H1 (cell line): ENCODE measurements at regions not wholly inside any gene's neighbourhood (a gene's known extent, or its start where the extent isn't known, plus 50 kb on each side); places are given as distances from the start of the nearest gene placed in this dataset.
"Not testable (repeated sequence)": the region's sequence is repeated elsewhere in the genome, so short reads cannot be mapped to it uniquely, and the experiment has no call there.

ENCODE experiments used
- CTCF ChIA-PET: fragments of 300-600 bp; sonication (Branson Sonifier 250); formaldehyde crosslinking; loops from one replicate; lab custom pipeline; 2021; ENCODE audit not compliant: partially characterized antibody; lab: Charles Lee
- POLR2A ChIA-PET: fragments of 300-600 bp; sonication (Branson Sonifier 250); formaldehyde crosslinking; loops from one replicate; lab custom pipeline; 2021; ENCODE audit warnings: inconsistent platforms; ENCODE audit not compliant: partially characterized antibody; lab: Charles Lee
- DNase-seq, 2 experiments: peaks; one replicate each; pipeline versions ENCODE4 v3.0.0 to v3.0.0-alpha.2; 2010 to 2022; ENCODE audit warnings: low spot score in 2 of 2, low read depth in 1 of 2, mixed read lengths in 1 of 2
- FAIRE-seq: peaks from 2 replicates; lab custom pipeline; 2011; peaks lifted over from hg19 to GRCh38; lab: Jason Lieb, UNC
- H2AFZ ChIP-seq: 2 replicates; pipeline ENCODE4 v1.8.1; 2012; ENCODE audit warnings: low read length, inconsistent platforms
- H2AK5ac ChIP-seq: 2 replicates; pipeline ENCODE4 v1.6.1; 2013; ENCODE audit warnings: low read depth, low read length
- H2BK120ac ChIP-seq: replicated peaks from 2 replicates; pipeline ENCODE3; 2013; ENCODE audit warnings: low read depth, low read length, inconsistent platforms
- H2BK12ac ChIP-seq: 2 replicates; pipeline ENCODE4 v1.6.1; 2013; ENCODE audit warnings: low read depth, low read length
- H2BK15ac ChIP-seq: 2 replicates; pipeline ENCODE4 v1.6.1; 2013; ENCODE audit warnings: low read length
- H2BK20ac ChIP-seq: 2 replicates; pipeline ENCODE4 v1.6.1; 2013; ENCODE audit warnings: low read length
- H2BK5ac ChIP-seq: 2 replicates; pipeline ENCODE4 v1.6.1; 2013; ENCODE audit warnings: low read depth, low read length
- H3K14ac ChIP-seq: 2 replicates; pipeline ENCODE4 v1.6.1; 2013; ENCODE audit warnings: inconsistent platforms; ENCODE audit not compliant: insufficient read length
- H3K18ac ChIP-seq: 2 replicates; pipeline ENCODE4 v1.6.1; 2013; ENCODE audit warnings: low read length; ENCODE audit errors: extremely low read depth
- H3K23ac ChIP-seq: 2 replicates; pipeline ENCODE4 v1.6.1; 2013; ENCODE audit warnings: inconsistent platforms; ENCODE audit not compliant: insufficient read length
- H3K23me2 ChIP-seq: 2 replicates; pipeline ENCODE4 v1.6.1; 2013; ENCODE audit warnings: low read depth, low read length
- H3K27ac ChIP-seq: 2 replicates; pipeline ENCODE4 v1.6.1; 2011; ENCODE audit warnings: low read depth, low read length, inconsistent platforms
- H3K27me3 ChIP-seq, 4 experiments: replicated peaks in 1 of 4; 1 replicate in 1 of 4; 2 replicates in 3 of 4; pipeline versions ENCODE4 v1.6.1 to v1.8.1; 2011 to 2013; ENCODE audit warnings: low read length in 3 of 4, mild to moderate bottlenecking in 3 of 4, inconsistent platforms in 2 of 4, mixed read lengths in 2 of 4, moderate library complexity in 1 of 4; ENCODE audit not compliant: control insufficient read depth in 3 of 4, insufficient read depth in 3 of 4; ENCODE audit errors: extremely low read depth in 1 of 4
- H3K36me3 ChIP-seq, 4 experiments: 2 replicates each; pipeline versions ENCODE4 v1.6.1 to v1.8.1; 2011 to 2013; ENCODE audit warnings: mild to moderate bottlenecking in 4 of 4, low read length in 3 of 4, moderate library complexity in 2 of 4, control low read depth in 1 of 4, inconsistent platforms in 1 of 4; ENCODE audit not compliant: insufficient read depth in 4 of 4, control insufficient read depth in 2 of 4
- H3K4ac ChIP-seq: replicated peaks from 2 replicates; pipeline ENCODE3; 2013; ENCODE audit warnings: low read length, low read depth, mixed read lengths, inconsistent platforms; ENCODE audit not compliant: insufficient read length
- H3K4me1 ChIP-seq, 4 experiments: replicated peaks in 1 of 4; 1 replicate in 1 of 4; 2 replicates in 3 of 4; pipeline versions ENCODE4 v1.6.1 to v1.8.1; 2011 to 2013; ENCODE audit warnings: low read length in 3 of 4, inconsistent platforms in 2 of 4, mixed read lengths in 1 of 4; ENCODE audit not compliant: insufficient read depth in 4 of 4, control insufficient read depth in 3 of 4
- H3K4me2 ChIP-seq, 2 experiments: 2 replicates each; pipeline versions ENCODE4 v1.6.1 to v1.8.1; 2011 to 2013; ENCODE audit warnings: low read depth in 2 of 2, low read length in 2 of 2, control low read depth in 1 of 2, inconsistent platforms in 1 of 2, mild to moderate bottlenecking in 1 of 2; ENCODE audit not compliant: insufficient read depth in 1 of 2
- H3K4me3 ChIP-seq, 4 experiments: fragments of 200-600, 300-600 bp in 1 of 4; sonication (generic), shearing (Covaris generic), sonication (Bioruptor Twin) in 1 of 4; 2 replicates each; pipeline versions ENCODE4 v1.5.1 to v1.8.1; 2011 to 2016; ENCODE audit warnings: low read length in 4 of 4, low read depth in 3 of 4, control low read depth in 2 of 4, inconsistent platforms in 2 of 4, mild to moderate bottlenecking in 2 of 4, mixed read lengths in 1 of 4, moderate library complexity in 1 of 4; ENCODE audit not compliant: insufficient read depth in 2 of 4; ENCODE audit errors: extremely low read depth in 1 of 4
- H3K56ac ChIP-seq: replicated peaks from 2 replicates; pipeline ENCODE3; 2013; ENCODE audit warnings: low read depth, mild to moderate bottlenecking, mixed read lengths, low read length, inconsistent platforms; ENCODE audit not compliant: insufficient read length
- H3K79me1 ChIP-seq: 2 replicates; pipeline ENCODE4 v1.6.1; 2013; ENCODE audit warnings: low read depth, low read length, control low read depth
- H3K79me2 ChIP-seq, 2 experiments: 2 replicates each; pipeline versions ENCODE4 v1.6.1 to v1.8.1; 2012 to 2013; ENCODE audit warnings: low read length in 2 of 2, mild to moderate bottlenecking in 2 of 2, inconsistent platforms in 1 of 2; ENCODE audit not compliant: insufficient read depth in 2 of 2, control insufficient read depth in 1 of 2
- H3K9ac ChIP-seq, 4 experiments: replicated peaks in 1 of 4; 1 replicate in 1 of 4; 2 replicates in 3 of 4; pipeline versions ENCODE4 v1.6.1 to v1.8.1; 2011 to 2013; ENCODE audit warnings: low read depth in 3 of 4, low read length in 3 of 4, control low read depth in 2 of 4, mild to moderate bottlenecking in 2 of 4, moderate library complexity in 2 of 4, inconsistent platforms in 1 of 4; ENCODE audit errors: extremely low read depth in 1 of 4
- H3K9me3 ChIP-seq, 2 experiments: 2 replicates each; pipeline versions ENCODE4 v1.6.1 to v1.8.1; 2012 to 2013; ENCODE audit warnings: mild to moderate bottlenecking in 2 of 2, moderate library complexity in 2 of 2, control low read depth in 1 of 2, inconsistent platforms in 1 of 2, low read depth in 1 of 2, low read length in 1 of 2, mixed read lengths in 1 of 2; ENCODE audit not compliant: insufficient read depth in 2 of 2
- H4K20me1 ChIP-seq, 2 experiments: replicated peaks in 1 of 2; 2 replicates each; pipeline versions ENCODE3 to v1.8.1; 2011 to 2013; ENCODE audit warnings: inconsistent platforms in 2 of 2, low read length in 2 of 2, mild to moderate bottlenecking in 1 of 2; ENCODE audit not compliant: insufficient read depth in 2 of 2, control insufficient read depth in 1 of 2
- H4K5ac ChIP-seq: 2 replicates; pipeline ENCODE4 v1.6.1; 2013; ENCODE audit warnings: low read length, low read depth, mixed read lengths, inconsistent platforms; ENCODE audit not compliant: insufficient read length
- H4K8ac ChIP-seq: 2 replicates; pipeline ENCODE4 v1.8.0; 2013; ENCODE audit warnings: mild to moderate bottlenecking, moderate library complexity, low read length, inconsistent platforms; ENCODE audit not compliant: insufficient read depth; ENCODE audit errors: extremely low read depth
- H4K91ac ChIP-seq: replicated peaks from 2 replicates; pipeline ENCODE3; 2013; ENCODE audit warnings: low read length, mixed read lengths, inconsistent platforms; ENCODE audit not compliant: insufficient read length
- WGBS, 2 experiments: shearing (Covaris generic) in 1 of 2; methylation state at CpG; one replicate each; pipeline versions ENCODE4 v1.1.6 to v1.1.7; 2013 to 2015; ENCODE audit warnings: low lambda C conversion rate in 2 of 2, mixed read lengths in 2 of 2, inconsistent platforms in 1 of 2, low coverage in 1 of 2, missing lambda C conversion rate in 1 of 2; ENCODE audit not compliant: insufficient replicate concordance in 2 of 2, insufficient coverage in 1 of 2, insufficient read length in 1 of 2; ENCODE audit errors: extremely low coverage in 1 of 2, missing lambda C conversion rate in 1 of 2; 5-methylcytosine and 5-hydroxymethylcytosine counted together

- H3K14ac ChIP-seq, H2BK12ac ChIP-seq, H3K4me3 ChIP-seq, H2BK120ac ChIP-seq, H3K56ac ChIP-seq, H3K27ac ChIP-seq, H3K79me2 ChIP-seq, H3K79me1 ChIP-seq, H3K9me3 ChIP-seq, H4K91ac ChIP-seq, H3K4ac ChIP-seq, H2BK20ac ChIP-seq, FAIRE-seq, H3K18ac ChIP-seq, H3K23me2 ChIP-seq, H4K5ac ChIP-seq, H4K20me1 ChIP-seq, H3K27me3 ChIP-seq, H3K23ac ChIP-seq, POLR2A ChIA-PET, H4K8ac ChIP-seq, H3K4me1 ChIP-seq, H2BK15ac ChIP-seq, H3K4me2 ChIP-seq, H2AK5ac ChIP-seq, H2BK5ac ChIP-seq, DNase-seq, H2AFZ ChIP-seq, H3K36me3 ChIP-seq, H3K9ac ChIP-seq: not testable (repeated sequence)
- 87% methylated on average over 7 of the region's 7 CpGs; no CpG with 5 or more reads in 1 of the 2 experiments for WGBS, 2 experiments
- CTCF ChIA-PET = interaction anchor here (0.6 to 1.2 kb wide), 2 partner anchors 28 to 115 kb away, joined by 3 read pairs; no protein-coding TSS in a partner anchor
Measured at GRCh38 chr7:24117903-24118499, 166.0 kb upstream of the NPY start.
